H1 (cell line): ENCODE measurements at regions not wholly inside any gene's neighbourhood (a gene's known extent, or its start where the extent isn't known, plus 50 kb on each side); places are given as distances from the start of the nearest gene placed in this dataset.

Experiments used
- CTCF ChIA-PET: fragments of 300-600 bp; sonication (Branson Sonifier 250); formaldehyde crosslinking; loops from one replicate; lab custom pipeline; 2021; ENCODE audit not compliant: partially characterized antibody; lab: Charles Lee
- POLR2A ChIA-PET: fragments of 300-600 bp; sonication (Branson Sonifier 250); formaldehyde crosslinking; loops from one replicate; lab custom pipeline; 2021; ENCODE audit warnings: inconsistent platforms; ENCODE audit not compliant: partially characterized antibody; lab: Charles Lee
- DNase-seq, 2 experiments: peaks; one replicate each; pipeline versions ENCODE4 v3.0.0 to v3.0.0-alpha.2; 2010 to 2022; ENCODE audit warnings: low spot score in 2 of 2, low read depth in 1 of 2, mixed read lengths in 1 of 2
- FAIRE-seq: peaks from 2 replicates; lab custom pipeline; 2011; peaks lifted over from hg19 to GRCh38; lab: Jason Lieb, UNC
- H2AFZ ChIP-seq: 2 replicates; pipeline ENCODE4 v1.8.1; 2012; ENCODE audit warnings: low read length, inconsistent platforms
- H2AK5ac ChIP-seq: 2 replicates; pipeline ENCODE4 v1.6.1; 2013; ENCODE audit warnings: low read depth, low read length
- H2BK120ac ChIP-seq: replicated peaks from 2 replicates; pipeline ENCODE3; 2013; ENCODE audit warnings: low read depth, low read length, inconsistent platforms
- H2BK12ac ChIP-seq: 2 replicates; pipeline ENCODE4 v1.6.1; 2013; ENCODE audit warnings: low read depth, low read length
- H2BK15ac ChIP-seq: 2 replicates; pipeline ENCODE4 v1.6.1; 2013; ENCODE audit warnings: low read length
- H2BK20ac ChIP-seq: 2 replicates; pipeline ENCODE4 v1.6.1; 2013; ENCODE audit warnings: low read length
- H2BK5ac ChIP-seq: 2 replicates; pipeline ENCODE4 v1.6.1; 2013; ENCODE audit warnings: low read depth, low read length
- H3K14ac ChIP-seq: 2 replicates; pipeline ENCODE4 v1.6.1; 2013; ENCODE audit warnings: inconsistent platforms; ENCODE audit not compliant: insufficient read length
- H3K18ac ChIP-seq: 2 replicates; pipeline ENCODE4 v1.6.1; 2013; ENCODE audit warnings: low read length; ENCODE audit errors: extremely low read depth
- H3K23ac ChIP-seq: 2 replicates; pipeline ENCODE4 v1.6.1; 2013; ENCODE audit warnings: inconsistent platforms; ENCODE audit not compliant: insufficient read length
- H3K23me2 ChIP-seq: 2 replicates; pipeline ENCODE4 v1.6.1; 2013; ENCODE audit warnings: low read depth, low read length
- H3K27ac ChIP-seq: 2 replicates; pipeline ENCODE4 v1.6.1; 2011; ENCODE audit warnings: low read depth, low read length, inconsistent platforms
- H3K27me3 ChIP-seq, 4 experiments: replicated peaks in 1 of 4; 1 replicate in 1 of 4; 2 replicates in 3 of 4; pipeline versions ENCODE4 v1.6.1 to v1.8.1; 2011 to 2013; ENCODE audit warnings: low read length in 3 of 4, mild to moderate bottlenecking in 3 of 4, inconsistent platforms in 2 of 4, mixed read lengths in 2 of 4, moderate library complexity in 1 of 4; ENCODE audit not compliant: control insufficient read depth in 3 of 4, insufficient read depth in 3 of 4; ENCODE audit errors: extremely low read depth in 1 of 4
- H3K36me3 ChIP-seq, 4 experiments: 2 replicates each; pipeline versions ENCODE4 v1.6.1 to v1.8.1; 2011 to 2013; ENCODE audit warnings: mild to moderate bottlenecking in 4 of 4, low read length in 3 of 4, moderate library complexity in 2 of 4, control low read depth in 1 of 4, inconsistent platforms in 1 of 4; ENCODE audit not compliant: insufficient read depth in 4 of 4, control insufficient read depth in 2 of 4
- H3K4ac ChIP-seq: replicated peaks from 2 replicates; pipeline ENCODE3; 2013; ENCODE audit warnings: low read length, low read depth, mixed read lengths, inconsistent platforms; ENCODE audit not compliant: insufficient read length
- H3K4me1 ChIP-seq, 4 experiments: replicated peaks in 1 of 4; 1 replicate in 1 of 4; 2 replicates in 3 of 4; pipeline versions ENCODE4 v1.6.1 to v1.8.1; 2011 to 2013; ENCODE audit warnings: low read length in 3 of 4, inconsistent platforms in 2 of 4, mixed read lengths in 1 of 4; ENCODE audit not compliant: insufficient read depth in 4 of 4, control insufficient read depth in 3 of 4
- H3K4me2 ChIP-seq, 2 experiments: 2 replicates each; pipeline versions ENCODE4 v1.6.1 to v1.8.1; 2011 to 2013; ENCODE audit warnings: low read depth in 2 of 2, low read length in 2 of 2, control low read depth in 1 of 2, inconsistent platforms in 1 of 2, mild to moderate bottlenecking in 1 of 2; ENCODE audit not compliant: insufficient read depth in 1 of 2
- H3K4me3 ChIP-seq, 4 experiments: fragments of 200-600, 300-600 bp in 1 of 4; sonication (generic), shearing (Covaris generic), sonication (Bioruptor Twin) in 1 of 4; 2 replicates each; pipeline versions ENCODE4 v1.5.1 to v1.8.1; 2011 to 2016; ENCODE audit warnings: low read length in 4 of 4, low read depth in 3 of 4, control low read depth in 2 of 4, inconsistent platforms in 2 of 4, mild to moderate bottlenecking in 2 of 4, mixed read lengths in 1 of 4, moderate library complexity in 1 of 4; ENCODE audit not compliant: insufficient read depth in 2 of 4; ENCODE audit errors: extremely low read depth in 1 of 4
- H3K56ac ChIP-seq: replicated peaks from 2 replicates; pipeline ENCODE3; 2013; ENCODE audit warnings: low read depth, mild to moderate bottlenecking, mixed read lengths, low read length, inconsistent platforms; ENCODE audit not compliant: insufficient read length
- H3K79me1 ChIP-seq: 2 replicates; pipeline ENCODE4 v1.6.1; 2013; ENCODE audit warnings: low read depth, low read length, control low read depth
- H3K79me2 ChIP-seq, 2 experiments: 2 replicates each; pipeline versions ENCODE4 v1.6.1 to v1.8.1; 2012 to 2013; ENCODE audit warnings: low read length in 2 of 2, mild to moderate bottlenecking in 2 of 2, inconsistent platforms in 1 of 2; ENCODE audit not compliant: insufficient read depth in 2 of 2, control insufficient read depth in 1 of 2
- H3K9ac ChIP-seq, 4 experiments: replicated peaks in 1 of 4; 1 replicate in 1 of 4; 2 replicates in 3 of 4; pipeline versions ENCODE4 v1.6.1 to v1.8.1; 2011 to 2013; ENCODE audit warnings: low read depth in 3 of 4, low read length in 3 of 4, control low read depth in 2 of 4, mild to moderate bottlenecking in 2 of 4, moderate library complexity in 2 of 4, inconsistent platforms in 1 of 4; ENCODE audit errors: extremely low read depth in 1 of 4
- H3K9me3 ChIP-seq, 2 experiments: 2 replicates each; pipeline versions ENCODE4 v1.6.1 to v1.8.1; 2012 to 2013; ENCODE audit warnings: mild to moderate bottlenecking in 2 of 2, moderate library complexity in 2 of 2, control low read depth in 1 of 2, inconsistent platforms in 1 of 2, low read depth in 1 of 2, low read length in 1 of 2, mixed read lengths in 1 of 2; ENCODE audit not compliant: insufficient read depth in 2 of 2
- H4K20me1 ChIP-seq, 2 experiments: replicated peaks in 1 of 2; 2 replicates each; pipeline versions ENCODE3 to v1.8.1; 2011 to 2013; ENCODE audit warnings: inconsistent platforms in 2 of 2, low read length in 2 of 2, mild to moderate bottlenecking in 1 of 2; ENCODE audit not compliant: insufficient read depth in 2 of 2, control insufficient read depth in 1 of 2
- H4K5ac ChIP-seq: 2 replicates; pipeline ENCODE4 v1.6.1; 2013; ENCODE audit warnings: low read length, low read depth, mixed read lengths, inconsistent platforms; ENCODE audit not compliant: insufficient read length
- H4K8ac ChIP-seq: 2 replicates; pipeline ENCODE4 v1.8.0; 2013; ENCODE audit warnings: mild to moderate bottlenecking, moderate library complexity, low read length, inconsistent platforms; ENCODE audit not compliant: insufficient read depth; ENCODE audit errors: extremely low read depth
- H4K91ac ChIP-seq: replicated peaks from 2 replicates; pipeline ENCODE3; 2013; ENCODE audit warnings: low read length, mixed read lengths, inconsistent platforms; ENCODE audit not compliant: insufficient read length
- GABPA ChIP-seq: IDR thresholded peaks from 2 replicates; pipeline ENCODE4 v1.6.1; 2011; ENCODE audit warnings: mild to moderate bottlenecking, low read length, moderate library complexity, borderline replicate concordance; ENCODE audit not compliant: insufficient read depth
- MAFK ChIP-seq: IDR thresholded peaks from 2 replicates; pipeline ENCODE4 v1.6.1; 2012; ENCODE audit warnings: low read depth, mild to moderate bottlenecking, improper control_type of control experiment, low read length
- NANOG ChIP-seq: IDR thresholded peaks from 2 replicates; pipeline ENCODE4 v1.6.1; 2011; ENCODE audit warnings: low read length, low read depth, mild to moderate bottlenecking, inconsistent platforms; ENCODE audit not compliant: insufficient read depth, poor library complexity, severe bottlenecking
- RNF2 ChIP-seq: fragments of 200-900, 300-1000 bp; sonication (generic); IDR thresholded peaks from 2 replicates; pipeline ENCODE4 v1.7.1; 2016; ENCODE audit warnings: borderline replicate concordance, low read depth, mild to moderate bottlenecking, antibody characterized with exemption, low read length; ENCODE audit not compliant: poor library complexity, severe bottlenecking; ENCODE audit errors: missing control alignments
- RXRA ChIP-seq: IDR thresholded peaks from 2 replicates; pipeline ENCODE4 v1.6.1; 2011; ENCODE audit warnings: low read depth, mild to moderate bottlenecking, low read length, moderate library complexity; ENCODE audit not compliant: insufficient read depth
- WGBS, 2 experiments: shearing (Covaris generic) in 1 of 2; methylation state at CpG; one replicate each; pipeline versions ENCODE4 v1.1.6 to v1.1.7; 2013 to 2015; ENCODE audit warnings: low lambda C conversion rate in 2 of 2, mixed read lengths in 2 of 2, inconsistent platforms in 1 of 2, low coverage in 1 of 2, missing lambda C conversion rate in 1 of 2; ENCODE audit not compliant: insufficient replicate concordance in 2 of 2, insufficient coverage in 1 of 2, insufficient read length in 1 of 2; ENCODE audit errors: extremely low coverage in 1 of 2, missing lambda C conversion rate in 1 of 2; 5-methylcytosine and 5-hydroxymethylcytosine counted together

GRCh38 chr5:167512111-167512510 is 779.3 kb upstream of the WWC1 start:
- H2BK120ac ChIP-seq, result no peak overlapping the region
- H3K23ac ChIP-seq, result no peak overlapping the region
- H3K27ac ChIP-seq, result no peak overlapping the region
- no peaks in the 10 kb centered on the region for H3K23me2 ChIP-seq
- FAIRE-seq, result no peak
- ChIA-PET POLR2A (interaction anchor here (1.2 kb wide), 1 partner anchor 9 kb away, joined by 3 read pairs; no protein-coding TSS in a partner anchor), CTCF (interaction anchor here (0.7 to 1.3 kb wide), 4 partner anchors 16 to 463 kb away, joined by 3 to 6 read pairs (median 4); no protein-coding TSS in a partner anchor)
- no peak overlapping the region for H3K18ac ChIP-seq
- no peak overlapping the region for H4K91ac ChIP-seq
- no peak for DNase-seq
- no peak overlapping the region for H3K14ac ChIP-seq
- no peaks in the 10 kb centered on the region for H3K9me3 ChIP-seq
- H2AFZ ChIP-seq, result no peak overlapping the region
- H2AK5ac ChIP-seq, result no peak overlapping the region
- no peak overlapping the region for H2BK20ac ChIP-seq
- WGBS, 2 experiments, result 82% methylated on average over 2 of the region's 2 CpGs; no CpG with 5 or more reads in 1 of the 2 experiments
- no peaks in the 10 kb centered on the region for H3K27me3 ChIP-seq
- H3K4me2 ChIP-seq, result no peak overlapping the region; a peak in 1 of 4 replicates
- no peak overlapping the region for H3K56ac ChIP-seq
- no peak overlapping the region for H3K9ac ChIP-seq
- no peak overlapping the region for H3K4me3 ChIP-seq
- H2BK12ac ChIP-seq, result no peak overlapping the region
- H4K8ac ChIP-seq, result no peak overlapping the region
- no peak overlapping the region for H3K4ac ChIP-seq
- H3K4me1 ChIP-seq, result peaks cover 0 to 5% (median 3%) of the 10 kb centered on the region in 4 experiments; a peak in 4 of 7 replicates
- no peaks in the 10 kb centered on the region for H3K36me3 ChIP-seq
- TF ChIP-seq NANOG (no peak), GABPA (no peak), RXRA (no peak), MAFK (no peak), RNF2 (no peak)
- no peaks in the 10 kb centered on the region for H4K20me1 ChIP-seq
- H2BK5ac ChIP-seq, result no peak overlapping the region
- H3K79me1 ChIP-seq, result no peaks in the 10 kb centered on the region
- H3K79me2 ChIP-seq, result no peaks in the 10 kb centered on the region
- H4K5ac ChIP-seq, result no peak overlapping the region
- H2BK15ac ChIP-seq, result no peak overlapping the region
